BJ (cell line): ENCODE measurements at regions not wholly inside any gene's neighbourhood (a gene's known extent, or its start where the extent isn't known, plus 50 kb on each side); places are given as distances from the start of the nearest gene placed in this dataset.

Source experiments
- CTCF ChIA-PET: fragments of 350-600 bp; formaldehyde crosslinking; extraction: SDS; loops from one replicate; lab custom pipeline; 2021; ENCODE audit warnings: antibody characterized with exemption, inconsistent platforms; lab: Yijun Ruan, JAX
- POLR2A ChIA-PET: fragments of 300-600 bp; sonication (Branson Sonifier 250); formaldehyde crosslinking; extraction: SDS; loops from one replicate; lab custom pipeline; 2021; ENCODE audit warnings: antibody characterized with exemption; lab: Charles Lee
- DNase-seq: peaks from one replicate; pipeline ENCODE4 v3.0.0-alpha.2; 2011; ENCODE audit warnings: low read depth
- H3K27me3 ChIP-seq: 2 replicates; pipeline ENCODE4 v1.6.0; 2011; ENCODE audit warnings: low read length; ENCODE audit not compliant: control insufficient read depth, insufficient read depth
- H3K36me3 ChIP-seq: 2 replicates; pipeline ENCODE4 v1.5.1; 2011; ENCODE audit warnings: low read length; ENCODE audit not compliant: control insufficient read depth, insufficient read depth
- H3K4me3 ChIP-seq: 2 replicates; pipeline ENCODE4 v1.5.1; 2011; ENCODE audit warnings: low read depth, mild to moderate bottlenecking, control low read depth, low read length
- TF ChIP-seq, protein P1 (sequence below): IDR thresholded peaks from 2 replicates; pipeline ENCODE4 v1.5.1; 2011; ENCODE audit warnings: low read depth, mild to moderate bottlenecking, control low read depth, inconsistent platforms, low read length, moderate library complexity; ENCODE audit not compliant: insufficient read depth

DNA sequence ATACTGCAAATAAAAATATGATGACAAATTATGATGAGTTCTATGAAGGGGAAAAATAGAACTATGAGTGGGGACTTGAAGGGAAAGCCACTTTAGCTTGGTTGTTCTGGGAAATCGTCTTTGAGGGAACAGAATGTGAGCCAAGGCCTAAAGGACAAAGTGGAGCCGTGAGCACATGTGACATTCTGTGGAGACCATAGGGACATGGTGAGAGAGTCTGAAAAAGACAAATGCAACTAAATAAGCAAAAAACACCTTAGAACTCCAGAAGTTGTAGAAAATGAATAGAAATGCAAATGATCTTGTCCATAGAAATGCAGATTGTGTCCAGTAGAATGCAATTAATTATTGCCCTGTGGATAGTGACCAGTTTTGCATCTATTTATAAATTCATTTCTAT lies 86.8 kb upstream of the ANKRD10 start:
- no peak for DNase-seq
- Histone ChIP-seq H3K4me3 (no peak overlapping the region), H3K36me3 (no peaks in the 10 kb centered on the region), H3K27me3 (peaks cover 7% of the 10 kb centered on the region)
- ChIA-PET CTCF (no interaction called here), POLR2A (no interaction called here)
- TF ChIP-seq, protein P1, sequence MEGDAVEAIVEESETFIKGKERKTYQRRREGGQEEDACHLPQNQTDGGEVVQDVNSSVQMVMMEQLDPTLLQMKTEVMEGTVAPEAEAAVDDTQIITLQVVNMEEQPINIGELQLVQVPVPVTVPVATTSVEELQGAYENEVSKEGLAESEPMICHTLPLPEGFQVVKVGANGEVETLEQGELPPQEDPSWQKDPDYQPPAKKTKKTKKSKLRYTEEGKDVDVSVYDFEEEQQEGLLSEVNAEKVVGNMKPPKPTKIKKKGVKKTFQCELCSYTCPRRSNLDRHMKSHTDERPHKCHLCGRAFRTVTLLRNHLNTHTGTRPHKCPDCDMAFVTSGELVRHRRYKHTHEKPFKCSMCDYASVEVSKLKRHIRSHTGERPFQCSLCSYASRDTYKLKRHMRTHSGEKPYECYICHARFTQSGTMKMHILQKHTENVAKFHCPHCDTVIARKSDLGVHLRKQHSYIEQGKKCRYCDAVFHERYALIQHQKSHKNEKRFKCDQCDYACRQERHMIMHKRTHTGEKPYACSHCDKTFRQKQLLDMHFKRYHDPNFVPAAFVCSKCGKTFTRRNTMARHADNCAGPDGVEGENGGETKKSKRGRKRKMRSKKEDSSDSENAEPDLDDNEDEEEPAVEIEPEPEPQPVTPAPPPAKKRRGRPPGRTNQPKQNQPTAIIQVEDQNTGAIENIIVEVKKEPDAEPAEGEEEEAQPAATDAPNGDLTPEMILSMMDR: no peak

DNA sequence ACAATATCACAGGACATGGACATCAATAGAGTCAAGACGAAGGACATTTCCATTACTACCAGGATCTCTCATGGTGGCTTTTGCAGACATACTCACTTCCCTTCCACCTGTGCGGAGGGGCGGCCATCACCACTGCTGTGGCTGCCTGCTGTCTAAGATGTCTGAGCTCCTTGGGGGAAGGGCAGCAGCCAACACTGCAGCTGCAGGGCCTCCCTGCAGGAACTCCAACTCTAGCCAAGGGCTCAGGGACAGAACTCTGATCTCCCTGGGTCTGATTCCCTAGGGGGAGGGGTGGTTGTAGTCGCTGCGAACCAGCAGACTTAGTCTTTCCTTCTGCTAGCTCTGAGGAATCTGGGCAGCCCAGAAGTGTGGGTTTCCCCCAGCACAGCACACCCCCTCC lies 78.9 kb upstream of the ANKRD10 start:
- POLR2A ChIA-PET: no interaction called here
- Histone ChIP-seq H3K36me3 (no peaks in the 10 kb centered on the region), H3K27me3 (no peaks in the 10 kb centered on the region), H3K4me3 (no peak overlapping the region)
- no peak for DNase-seq
- CTCF ChIA-PET: no interaction called here
- TF ChIP-seq, protein P1: no peak

DNA sequence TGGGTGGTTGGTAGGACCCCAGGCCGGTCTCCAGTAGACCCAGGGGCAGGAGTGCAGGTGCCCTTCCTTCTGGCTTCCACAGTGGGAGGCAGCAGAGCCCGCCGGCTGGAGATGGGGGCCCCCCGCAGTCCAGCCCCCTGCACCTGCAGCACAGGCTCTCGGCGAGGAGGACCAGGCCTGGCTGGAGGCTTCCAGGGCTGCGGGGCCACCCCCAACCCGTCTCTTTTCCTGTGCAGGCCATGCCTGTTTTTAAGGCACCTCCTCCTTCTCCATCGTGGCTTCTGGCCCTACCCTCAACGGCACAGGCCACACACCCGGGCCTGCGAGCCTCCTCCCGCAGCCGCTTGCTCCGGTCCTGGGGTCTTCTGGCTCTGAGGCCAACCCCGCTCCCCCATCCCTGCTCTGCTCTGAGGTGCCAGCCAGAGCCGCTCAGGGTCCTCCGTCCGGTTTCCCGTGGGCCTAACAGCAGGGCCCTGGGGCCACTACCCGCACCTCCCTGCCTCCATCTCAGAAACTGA lies 77.2 kb upstream of the ANKRD10 start:
- Histone ChIP-seq H3K27me3 (no peaks in the 10 kb centered on the region), H3K4me3 (no peak overlapping the region), H3K36me3 (no peaks in the 10 kb centered on the region)
- DNase-seq: no peak
- CTCF ChIA-PET: no interaction called here
- TF ChIP-seq, protein P1: no peak
- POLR2A ChIA-PET: no interaction called here

DNA sequence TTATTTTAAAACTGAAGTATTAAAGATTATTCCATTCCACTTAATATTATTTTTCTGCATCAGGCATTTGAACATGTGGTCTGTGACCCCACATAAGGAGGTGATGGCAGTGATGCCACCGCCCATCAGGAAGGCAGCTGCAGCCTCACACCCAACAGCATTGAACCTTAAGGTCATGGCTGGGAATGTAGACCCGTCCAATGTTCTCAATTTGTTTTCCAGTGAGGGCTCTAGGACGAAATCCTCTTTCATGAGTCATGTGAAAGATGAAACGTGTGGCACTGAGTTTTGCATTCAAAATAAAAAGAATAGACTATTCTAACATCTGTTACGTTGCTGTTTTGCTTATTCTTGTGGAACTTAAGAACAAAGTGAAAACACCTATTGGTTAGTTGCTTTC lies 74.5 kb upstream of the ANKRD10 start:
- Histone ChIP-seq H3K4me3 (no peak overlapping the region), H3K36me3 (no peaks in the 10 kb centered on the region), H3K27me3 (peaks cover under 1% of the 10 kb centered on the region; the same call in 1 of the 2 replicates)
- DNase-seq: no peak
- TF ChIP-seq, protein P1: no peak
- POLR2A ChIA-PET: no interaction called here
- CTCF ChIA-PET: no interaction called here

DNA sequence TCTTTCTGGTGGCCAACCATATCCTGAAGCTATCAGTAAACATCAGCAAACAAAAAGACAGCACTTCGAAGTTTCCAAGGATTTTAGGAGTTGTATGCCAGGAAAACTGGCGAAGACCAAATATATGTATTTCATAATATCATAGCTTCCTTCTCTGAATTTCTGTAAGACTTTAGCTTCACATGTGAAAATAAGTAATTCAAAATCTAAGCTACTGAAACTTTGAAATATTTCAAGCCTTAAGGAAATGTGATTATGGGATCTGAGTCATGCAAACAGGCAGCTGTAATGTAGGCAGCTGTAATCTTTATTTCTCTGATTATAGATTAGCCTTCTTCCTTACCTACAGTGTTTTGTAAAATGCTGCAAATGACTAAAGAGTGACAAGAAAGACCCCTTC lies 70.7 kb upstream of the ANKRD10 start:
- no peaks in the 10 kb centered on the region for H3K36me3 ChIP-seq
- ChIA-PET CTCF (interaction anchor here (0.7 to 1.5 kb wide), 5 partner anchors 9 to 41 kb away, joined by 3 read pairs; no protein-coding TSS in a partner anchor), POLR2A (no interaction called here)
- TF ChIP-seq, protein P1: no peak
- peaks cover 2% of the 10 kb centered on the region; the same call in 1 of the 2 replicates for H3K27me3 ChIP-seq
- H3K4me3 ChIP-seq: no peak overlapping the region
- DNase-seq: no peak
